ENCODE measurements at regions not wholly inside any gene's neighbourhood (a gene's known extent, or its start where the extent isn't known, plus 50 kb on each side); places are given as distances from the start of the nearest gene placed in this dataset.

DNA sequence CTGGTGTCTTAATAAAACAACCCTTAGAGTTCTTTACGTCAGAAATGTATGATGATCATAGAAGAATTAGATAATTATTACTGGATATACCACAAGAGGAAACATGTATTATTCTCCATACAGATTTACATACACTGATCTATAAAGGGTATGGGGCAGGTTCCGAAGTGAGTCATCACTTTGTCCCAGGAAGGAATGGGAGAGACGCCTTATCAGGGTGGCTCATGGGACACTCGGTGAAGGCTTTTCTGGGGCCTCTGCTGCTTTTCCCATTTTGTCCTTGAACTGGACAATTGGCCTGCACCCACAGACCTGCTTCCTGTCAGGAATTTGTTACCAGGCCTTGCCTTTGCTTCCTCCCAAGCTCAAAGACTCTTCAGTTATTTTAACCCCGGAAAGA is 233.8 kb upstream of the RUNX1 start:
- TF ChIP-seq ZNF302 (tag by site-specific recombination; IDR thresholded peaks at IDR 0.05; ENCODE audit: low read depth) (no peak), ZNF23 (tag by site-specific recombination; IDR thresholded peaks at IDR 0.05; ENCODE audit: borderline replicate concordance) (no peak), GLI2 (tag by site-specific recombination; IDR thresholded peaks at IDR 0.05; ENCODE audit: borderline replicate concordance, low read depth) (no peak)

Data from HEK293 (cell line).